Stimulated activated CD4-positive, alpha-beta T cell treated with anti-CD3 and anti-CD28 coated beads, Interleukin-15, amount 100 ng/mL, for 48 hours (primary cell): ENCODE measurements at regions not wholly inside any gene's neighbourhood (a gene's known extent, or its start where the extent isn't known, plus 50 kb on each side); places are given as distances from the start of the nearest gene placed in this dataset.
"Not testable (repeated sequence)": the region's sequence is repeated elsewhere in the genome, so short reads cannot be mapped to it uniquely, and the experiment has no call there.

ENCODE experiments used
- DNase-seq, 2 donors: peaks; one replicate each; pipeline ENCODE4 v3.0.0-alpha.2; 2020; ENCODE audit warnings: low read depth in 2 of 2

DNA sequence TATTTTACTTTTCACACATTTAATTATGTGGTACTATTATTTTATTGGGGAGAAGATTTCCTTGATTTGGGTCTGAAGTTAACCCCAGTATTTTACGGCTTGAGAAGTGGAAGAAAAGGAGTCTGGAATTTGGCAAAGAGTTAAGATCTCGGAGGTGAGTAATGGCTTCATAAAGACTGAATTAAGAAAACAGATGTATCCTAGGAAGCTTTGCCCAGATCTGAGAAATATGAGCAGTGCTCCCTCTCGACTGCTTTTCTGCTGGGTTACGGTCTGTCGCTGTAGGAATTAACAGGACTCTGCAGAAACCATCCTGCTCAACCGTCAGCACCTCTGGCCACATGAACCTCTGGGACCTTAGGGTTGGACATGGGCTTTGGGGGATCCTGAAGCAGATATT lies 163.6 kb upstream of the NDN start:
- DNase-seq = no peak

DNA sequence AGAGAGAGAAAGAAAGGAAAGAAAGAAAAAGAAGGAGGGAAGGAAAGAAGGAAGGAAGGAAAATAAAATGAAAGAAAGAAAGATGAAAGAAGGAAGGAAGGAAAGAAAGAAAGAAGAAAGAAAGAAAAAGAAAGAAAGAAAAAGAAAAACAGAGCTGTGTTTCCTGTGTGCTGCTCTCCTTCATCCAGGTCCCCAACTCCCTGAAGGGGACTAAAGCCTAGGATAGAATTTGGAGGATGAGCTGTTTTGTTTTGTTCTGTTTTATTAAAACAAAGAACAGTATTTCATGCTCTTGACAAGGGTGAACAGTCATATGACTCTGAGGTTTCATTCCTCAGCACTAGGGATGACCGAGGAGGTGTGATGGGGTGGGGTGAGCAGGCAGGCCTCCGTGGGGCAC lies 164.8 kb upstream of the NDN start:
- DNase-seq = no peak

DNA sequence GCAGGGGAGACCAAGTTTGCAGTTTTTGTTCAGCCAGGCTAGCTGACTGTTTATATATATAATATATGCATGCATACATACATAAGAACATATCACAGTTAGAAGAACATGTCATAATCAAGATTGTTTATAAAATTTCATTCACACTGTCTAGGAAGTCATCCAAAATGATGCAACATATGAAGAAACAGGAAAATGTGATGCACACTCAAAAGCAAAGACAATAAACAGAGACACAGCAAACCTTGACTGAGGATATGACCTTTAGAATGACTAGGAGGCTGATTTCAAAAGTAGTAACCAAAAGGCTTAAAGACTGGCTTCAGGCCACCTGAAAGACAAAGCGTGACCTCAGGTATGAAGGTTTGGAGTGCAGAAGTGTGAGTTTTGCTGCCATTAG lies 166.2 kb upstream of the NDN start:
- no peak for DNase-seq

DNA sequence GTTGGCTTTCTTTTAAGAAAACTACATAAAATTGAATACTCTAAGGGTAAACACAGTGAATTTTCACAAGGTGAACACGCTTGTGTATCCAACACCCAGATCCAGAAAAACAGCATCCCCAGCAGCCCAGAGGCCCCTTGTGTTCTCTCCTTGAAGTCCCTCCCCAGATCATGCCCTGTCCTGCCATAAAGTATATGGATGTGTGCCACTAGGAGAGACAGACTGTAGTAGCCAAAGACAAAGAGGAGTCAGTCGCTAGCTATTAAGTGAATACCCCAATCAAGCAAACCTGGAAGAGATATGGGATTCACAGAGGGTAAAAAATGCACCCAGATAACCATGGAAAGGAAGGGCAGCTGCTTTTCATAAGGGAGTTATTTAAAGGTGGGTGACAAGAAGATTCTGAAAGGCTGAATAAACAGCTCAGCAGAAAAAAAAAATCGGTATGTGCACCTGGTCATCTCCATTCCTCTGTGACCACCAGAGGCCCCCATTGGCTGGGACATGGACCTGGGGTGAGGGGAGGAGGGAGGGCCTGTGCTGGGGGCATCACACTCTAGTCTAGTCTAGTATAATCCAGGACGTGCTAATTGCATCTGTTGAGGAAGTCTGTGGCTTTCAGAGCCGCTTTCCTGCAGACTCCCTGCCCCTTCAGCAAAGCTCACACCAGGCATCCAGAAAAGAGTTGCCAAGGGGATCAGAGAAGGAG lies 167.3 kb upstream of the NDN start:
- no peak for DNase-seq

DNA sequence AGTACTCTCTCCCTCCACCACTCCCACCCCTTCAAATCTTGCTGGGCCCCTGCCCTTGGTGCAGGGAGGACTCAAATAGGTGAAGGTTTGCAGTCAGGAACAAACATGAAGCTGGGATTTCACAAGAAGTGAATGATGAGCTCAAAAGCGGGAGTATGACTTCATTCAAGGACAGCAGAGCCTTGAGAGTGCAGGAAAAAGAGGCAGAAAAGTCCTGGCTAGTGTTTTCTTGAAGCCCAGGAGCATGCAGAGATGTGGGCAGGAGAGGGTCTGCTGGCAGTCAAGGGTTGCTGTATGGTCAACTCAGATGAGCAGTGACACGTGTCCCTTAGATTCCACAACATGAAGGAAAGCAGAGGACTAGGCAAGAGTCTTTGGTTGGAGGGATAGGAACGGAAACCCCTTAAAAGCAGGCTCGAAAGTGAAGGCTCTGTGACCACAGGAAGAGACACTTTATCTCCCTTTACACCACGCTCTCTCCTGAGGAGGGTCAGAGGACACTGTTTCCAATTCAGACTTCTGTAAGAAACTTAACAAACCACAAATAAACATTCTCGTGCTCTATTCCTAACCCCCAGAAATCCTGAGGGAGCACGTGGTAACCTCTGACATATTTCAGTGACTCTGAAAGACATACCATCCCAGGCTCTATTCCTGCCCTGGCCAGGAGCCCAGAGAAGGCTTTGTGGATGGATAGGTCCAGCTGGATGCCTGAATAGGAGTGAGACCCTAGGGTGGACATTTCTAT lies 168.0 kb upstream of the NDN start:
- no peak for DNase-seq

DNA sequence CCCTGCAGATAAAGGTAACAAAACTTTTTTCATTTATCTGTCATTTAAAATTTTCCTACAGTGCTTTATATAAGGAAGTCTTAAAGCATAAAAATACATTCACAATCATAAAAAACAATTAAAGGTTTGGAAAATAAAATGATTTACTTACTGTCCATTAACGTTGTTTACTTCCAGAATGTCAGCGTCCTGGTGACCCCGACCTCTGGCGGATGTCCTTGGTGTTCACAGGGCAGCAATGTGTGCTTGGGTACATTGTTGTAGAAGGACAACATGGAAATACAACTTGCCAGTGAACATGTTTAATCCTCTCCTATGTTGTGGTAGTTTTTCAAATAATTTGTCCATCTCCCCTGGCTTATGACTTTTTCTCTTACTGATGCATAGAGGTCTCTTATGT lies 168.8 kb upstream of the NDN start:
- no peak for DNase-seq

DNA sequence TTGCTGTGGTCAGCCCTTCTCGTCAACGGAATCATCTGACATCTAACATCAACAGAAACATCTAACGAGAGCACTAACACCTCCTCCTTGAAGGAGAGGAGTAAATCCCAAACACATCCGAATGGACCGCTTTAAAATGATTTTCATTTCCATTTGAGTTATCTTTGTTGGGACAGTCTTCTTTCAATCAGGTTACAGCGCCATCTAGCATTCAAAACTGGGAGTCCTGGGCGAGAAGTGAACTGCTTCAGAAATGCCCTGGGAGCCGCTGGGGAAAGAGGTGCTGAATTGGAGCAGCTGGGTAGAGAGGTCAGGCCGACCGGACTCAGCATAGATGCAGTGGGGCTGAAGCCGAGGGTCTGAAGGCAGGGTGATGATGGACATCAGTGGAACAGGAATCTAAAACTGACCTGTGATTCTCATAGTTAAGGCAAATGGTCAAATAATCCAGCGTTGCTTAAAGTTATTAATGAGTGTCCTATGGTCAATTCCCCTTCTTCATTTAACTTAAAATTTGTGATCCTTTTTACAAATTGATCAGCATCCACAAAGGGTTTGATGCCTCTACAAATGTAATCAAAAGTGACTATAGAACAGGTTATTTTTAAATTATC lies 170.0 kb upstream of the NDN start:
- DNase-seq = peak in 1 of 2 donors; percentile 7

DNA sequence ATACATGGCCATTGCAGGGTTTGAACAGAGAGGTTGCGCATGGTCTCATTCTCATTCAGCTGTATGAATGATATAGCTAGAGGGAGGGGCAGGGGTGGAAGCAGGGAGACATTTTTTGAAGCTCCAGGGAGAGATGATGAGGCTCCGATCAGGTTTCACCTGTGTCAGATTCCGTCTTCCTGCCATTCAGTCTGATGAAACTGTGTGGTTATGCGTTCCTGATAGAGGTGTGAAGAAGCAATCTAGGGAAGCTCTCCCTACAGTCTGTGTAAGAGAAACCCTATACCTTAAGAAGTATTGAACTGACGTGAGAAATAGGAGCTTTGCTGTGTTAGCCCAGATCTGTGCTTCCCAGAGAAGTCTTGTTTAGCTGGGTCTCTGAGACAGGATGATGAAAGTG lies 171.9 kb upstream of the NDN start:
- no peak for DNase-seq

DNA sequence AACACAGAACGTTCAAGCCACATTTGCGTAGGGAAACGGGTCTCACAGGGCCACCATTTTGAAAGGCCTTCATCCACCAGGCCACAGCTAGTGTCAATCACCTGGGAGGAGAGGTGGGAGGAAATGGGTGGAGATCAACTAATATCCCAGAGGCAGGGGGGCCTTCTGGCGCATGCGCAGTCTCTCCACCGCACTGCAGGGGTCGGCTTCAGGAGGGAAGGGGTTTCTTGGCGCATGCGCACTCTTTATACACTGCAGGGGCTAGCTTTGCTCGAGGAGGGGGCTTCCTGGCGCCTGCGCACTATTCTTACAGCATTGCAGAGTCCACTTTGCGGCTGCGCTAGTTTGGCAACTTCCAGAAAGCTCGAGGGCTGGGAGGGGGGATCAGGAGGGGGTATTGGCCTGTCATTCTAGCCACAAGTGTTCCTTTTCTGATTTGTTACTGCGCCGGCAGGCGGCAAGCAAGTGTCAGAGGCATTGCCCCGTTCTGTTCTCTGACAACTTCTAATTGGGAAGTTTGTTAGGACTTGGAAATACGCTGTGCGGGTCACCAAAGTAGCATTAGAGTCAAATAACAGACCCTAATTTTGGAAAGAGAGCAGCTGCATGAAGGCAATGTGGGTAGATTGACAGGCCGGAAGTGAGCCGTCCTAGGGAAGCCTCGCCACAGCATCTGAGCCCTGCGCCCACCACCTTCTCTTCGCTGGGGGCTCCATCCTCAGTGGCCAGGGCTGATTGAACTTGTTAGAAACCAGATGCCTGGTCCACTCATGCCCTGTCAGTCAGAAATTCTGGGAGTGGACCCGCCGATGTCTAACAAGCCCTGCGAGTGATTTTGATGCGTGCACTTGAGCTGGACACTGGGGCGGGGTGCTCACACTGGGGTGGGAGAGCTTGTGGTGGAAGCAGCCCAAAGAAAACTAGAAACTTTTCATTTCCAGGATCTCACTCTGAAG lies 173.5 kb upstream of the NDN start:
- DNase-seq = no peak

DNA sequence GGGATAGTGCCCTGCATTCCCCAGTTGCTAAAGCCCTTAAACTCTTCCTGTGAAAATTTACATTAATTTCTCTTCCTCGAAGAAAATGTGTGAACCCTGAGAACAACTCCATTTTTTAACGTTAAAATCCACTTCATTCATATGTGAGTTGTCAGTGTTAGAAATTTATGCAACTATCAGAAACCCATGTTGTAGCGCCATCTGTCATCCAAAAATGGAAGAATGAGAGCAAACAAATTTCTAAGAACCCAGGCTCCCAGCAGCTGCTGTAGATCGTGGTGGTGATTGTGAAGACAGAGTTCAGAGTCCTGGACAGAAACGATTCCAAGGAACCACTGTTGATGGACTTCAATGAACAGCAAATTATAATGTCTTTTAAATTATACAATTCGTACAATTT lies 179.7 kb upstream of the NDN start:
- DNase-seq = no peak

DNA sequence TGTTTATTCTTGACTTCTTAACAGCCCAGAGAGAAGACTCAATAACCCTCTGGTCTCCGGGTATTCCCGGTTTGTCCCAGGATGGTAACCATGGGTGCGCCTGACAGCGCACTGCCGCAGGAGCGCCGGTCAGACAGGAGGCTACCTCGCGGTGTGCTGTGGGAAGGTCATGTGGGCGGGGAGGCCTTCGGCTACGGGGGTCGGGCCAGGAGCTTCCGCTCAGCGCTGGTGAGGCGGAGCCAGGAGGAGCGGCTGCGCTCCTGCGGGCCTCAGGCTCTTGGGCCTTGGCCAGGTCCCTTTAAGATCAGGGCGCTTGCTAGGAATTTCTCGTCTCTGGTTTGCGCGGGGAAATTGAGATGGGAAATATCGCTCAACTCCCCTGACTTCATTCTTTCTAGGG lies 182.3 kb upstream of the NDN start:
- no peak for DNase-seq

DNA sequence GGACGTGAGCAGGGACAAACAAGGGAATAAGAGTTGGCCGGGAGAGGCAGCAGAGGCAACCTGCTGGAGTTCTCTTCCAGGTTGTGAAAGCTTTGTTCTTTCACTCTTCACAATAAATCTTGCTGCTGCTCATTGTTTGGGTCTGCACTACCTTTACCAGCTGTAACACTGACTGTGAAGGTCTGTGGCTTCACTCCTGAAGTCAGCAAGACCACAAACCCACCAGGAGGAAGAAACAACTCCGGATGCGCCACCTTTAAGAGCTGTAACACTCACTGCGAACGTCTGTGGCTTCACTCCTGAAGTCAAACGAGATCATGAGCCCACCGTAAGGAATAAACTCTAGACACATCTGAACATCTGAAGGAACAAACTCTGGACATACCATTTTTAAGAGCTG lies 186.5 kb upstream of the NDN start:
- DNase-seq = not testable (repeated sequence)

DNA sequence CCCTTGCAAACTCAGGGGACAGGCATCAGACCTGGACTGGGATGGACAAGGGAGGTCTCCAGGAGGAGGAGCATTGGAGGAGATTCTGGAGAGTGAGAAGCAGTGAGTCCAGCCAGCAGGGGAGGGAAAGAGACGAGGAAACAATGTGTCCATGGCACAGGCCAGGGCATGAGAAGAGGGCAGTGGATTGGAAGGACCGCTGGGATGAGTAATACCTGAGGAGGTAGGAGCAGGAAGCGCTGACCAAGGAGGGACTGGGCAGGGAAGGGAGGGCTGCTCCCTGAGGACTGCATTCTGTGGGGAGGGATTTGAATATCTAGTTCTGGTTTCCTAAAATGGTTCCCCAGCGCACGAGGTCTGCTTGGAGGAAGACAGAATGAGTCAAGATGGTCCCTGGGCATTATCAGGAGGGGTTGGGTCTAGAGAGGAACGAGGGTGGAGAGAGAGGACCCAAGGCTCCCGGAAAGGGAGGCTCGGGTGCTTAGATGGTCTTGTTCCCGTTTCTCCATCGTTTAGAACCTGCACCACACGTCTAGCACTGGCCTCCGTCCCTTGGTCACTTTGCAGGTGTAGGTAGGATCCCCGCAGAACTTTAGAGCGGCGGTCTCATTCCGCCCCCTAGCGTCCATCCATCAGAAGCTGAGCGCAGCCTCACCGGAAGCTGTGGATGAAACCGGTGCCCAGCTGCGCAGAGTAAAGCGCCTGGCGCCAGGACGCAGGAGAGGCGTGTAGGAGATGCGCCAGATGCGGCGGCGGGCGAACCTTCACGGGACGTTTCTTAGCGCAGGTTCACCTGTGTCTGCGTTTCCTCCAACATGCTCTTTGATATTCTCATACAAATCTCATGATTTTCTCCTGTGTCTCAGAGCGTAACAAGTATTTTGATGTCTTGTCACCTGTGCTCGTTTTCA lies 190.7 kb upstream of the NDN start:
- peak; percentile 5 to 30 for DNase-seq

DNA sequence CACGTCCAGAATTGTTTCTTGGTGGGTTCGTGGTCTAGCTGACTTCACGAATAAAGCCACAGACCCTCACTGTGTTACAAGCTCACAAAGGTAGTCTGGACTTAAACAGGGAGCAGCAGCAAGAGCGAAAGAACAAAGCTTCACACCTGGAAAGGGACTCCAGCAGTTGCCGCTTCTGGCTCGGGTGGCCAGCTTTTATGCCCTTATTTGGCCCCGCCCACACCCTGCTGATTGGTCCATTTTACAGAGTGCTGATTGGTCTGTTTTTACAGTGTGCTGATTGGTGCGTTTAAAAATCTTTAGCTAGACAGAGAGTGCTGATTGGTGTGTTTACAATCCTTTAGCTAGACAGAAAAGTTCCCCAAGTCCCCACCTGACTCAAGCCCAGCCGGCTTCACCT lies 194.2 kb upstream of the NDN start:
- DNase-seq = no peak

DNA sequence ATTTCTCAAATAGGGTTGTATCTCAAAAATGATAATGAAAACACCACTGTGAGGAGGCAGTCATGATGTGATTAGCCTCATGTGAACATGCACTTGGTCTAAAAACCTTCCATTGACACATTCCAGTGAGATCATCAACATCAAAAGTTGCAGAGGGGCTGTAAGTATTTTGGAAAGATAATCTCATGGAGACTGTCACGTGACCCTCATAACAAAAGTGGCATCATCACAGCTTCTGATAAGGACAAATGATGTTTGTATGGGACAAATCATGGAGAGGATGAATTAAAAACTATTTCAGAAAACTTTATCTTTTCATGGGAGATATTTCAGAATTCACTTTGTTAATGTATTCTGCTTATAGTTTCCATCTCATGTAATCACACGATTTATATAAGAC lies 203.1 kb upstream of the NDN start:
- DNase-seq = no peak

DNA sequence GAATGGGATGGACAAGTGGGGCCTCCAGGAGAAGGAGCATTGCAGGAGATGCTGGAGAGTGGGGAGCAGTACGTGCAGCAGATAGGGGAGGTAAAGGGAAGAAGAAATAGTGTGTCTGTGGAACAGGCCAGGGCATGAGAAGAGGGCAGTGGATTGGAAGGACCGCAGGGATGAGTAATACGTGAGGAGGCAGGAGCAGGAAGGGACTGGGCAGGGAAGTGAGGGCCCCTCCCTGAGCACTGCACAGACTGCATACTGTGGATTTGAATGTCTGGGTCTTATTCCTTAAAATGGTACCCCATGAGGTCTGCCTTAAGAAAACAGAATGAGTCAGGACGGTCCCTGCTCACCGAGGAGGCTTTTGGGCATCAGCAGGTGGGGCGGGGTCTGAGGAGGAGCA lies 210.0 kb upstream of the NDN start:
- DNase-seq = no peak

DNA sequence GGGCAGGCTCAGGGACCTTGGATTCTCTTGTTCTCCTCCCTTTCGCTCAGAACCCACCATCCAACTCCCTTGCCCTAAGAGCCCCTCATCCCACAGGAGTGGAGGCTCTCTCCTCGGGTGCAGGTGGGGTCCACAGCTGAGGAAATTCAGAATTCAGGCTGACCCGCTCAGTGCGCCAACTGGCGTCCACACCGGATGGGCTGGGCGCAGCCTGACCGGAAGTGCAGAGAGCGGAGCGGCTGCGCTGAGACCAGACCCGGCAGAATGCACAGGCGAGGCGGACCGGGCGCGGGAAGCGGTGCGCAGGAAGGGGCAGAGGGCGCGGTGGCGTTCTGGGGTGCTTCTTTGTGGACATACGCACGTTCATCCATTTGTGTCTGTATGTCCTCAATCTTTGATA lies 210.4 kb upstream of the NDN start:
- no peak for DNase-seq

DNA sequence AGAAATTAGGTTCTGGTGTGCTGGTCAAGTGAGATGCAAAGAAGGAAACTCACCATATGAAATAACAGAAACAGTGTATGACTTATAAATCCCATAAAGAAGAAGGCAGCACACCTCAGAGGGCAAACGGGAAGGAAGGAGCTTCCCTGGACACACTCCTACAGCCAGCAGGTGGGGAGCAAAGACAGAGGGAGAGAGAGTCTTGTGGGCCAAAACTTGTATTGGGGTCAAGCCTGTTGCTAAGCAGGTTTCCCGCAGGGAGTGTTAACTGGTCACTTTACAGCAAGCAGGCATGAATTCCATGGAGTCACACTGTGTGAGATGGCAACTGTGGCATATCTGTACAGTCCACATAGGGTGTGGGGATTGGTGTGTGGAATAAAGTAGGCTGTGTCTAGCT lies 222.9 kb upstream of the NDN start:
- no peak for DNase-seq

DNA sequence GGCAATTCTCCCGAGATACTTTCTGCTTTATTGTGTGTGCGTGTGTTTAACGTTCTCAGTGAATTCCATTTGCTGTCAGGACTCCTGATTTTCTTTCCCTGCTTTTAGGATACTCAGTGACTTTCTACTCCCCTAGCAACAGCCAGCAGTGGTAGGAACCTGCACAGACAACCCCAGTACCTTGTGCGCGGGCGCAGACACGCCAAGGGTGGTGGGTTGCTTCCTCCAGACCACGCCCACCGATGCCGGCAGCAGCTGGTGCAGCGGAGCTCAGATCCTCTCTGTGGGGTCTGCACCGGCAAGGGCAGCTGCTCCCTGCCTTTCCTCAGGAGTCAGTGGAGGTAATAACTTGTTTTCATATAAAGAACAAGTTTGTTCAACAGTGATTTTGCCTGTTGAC lies 225.1 kb upstream of the NDN start:
- DNase-seq = no peak

DNA sequence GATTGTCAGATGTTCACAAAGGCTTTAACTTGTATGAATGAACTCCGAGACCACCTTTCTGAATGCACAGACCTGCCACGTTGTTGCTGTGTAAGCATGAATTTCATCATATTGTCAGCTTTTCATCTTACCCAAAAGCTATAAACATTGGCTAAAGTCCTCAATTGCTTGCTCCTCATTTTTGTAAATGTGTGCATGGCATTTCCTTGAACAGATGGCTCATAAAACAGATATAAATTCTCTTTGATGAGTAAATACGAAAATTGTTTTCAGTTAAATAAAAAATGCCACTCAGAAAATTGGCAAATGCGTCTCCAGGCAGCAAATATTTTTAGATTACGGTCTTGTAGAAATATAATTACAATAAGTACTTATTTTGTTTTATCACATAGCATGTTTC lies 226.0 kb upstream of the NDN start:
- DNase-seq = no peak

DNA sequence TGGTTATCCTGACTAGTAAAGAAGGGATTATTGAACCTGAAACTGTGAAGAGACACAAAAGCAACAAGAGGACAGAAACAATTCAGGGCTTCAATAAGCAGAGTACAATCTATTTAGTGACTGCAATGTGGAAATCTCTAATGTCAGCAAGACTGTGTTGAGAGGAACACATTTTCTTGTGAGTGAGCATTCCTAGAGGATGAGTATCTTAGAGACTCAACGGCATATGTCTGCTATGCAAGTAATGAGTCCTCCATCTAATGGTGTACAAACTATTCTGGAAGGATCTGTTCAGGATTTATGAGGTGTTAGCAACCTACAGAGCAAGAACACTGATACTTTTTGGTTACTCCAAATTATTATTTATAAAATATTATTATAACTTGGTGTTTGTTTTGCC lies 226.5 kb upstream of the NDN start:
- DNase-seq = no peak
